22Rv1 (cell line): ENCODE measurements at regions not wholly inside any gene's neighbourhood (a gene's known extent, or its start where the extent isn't known, plus 50 kb on each side); places are given as distances from the start of the nearest gene placed in this dataset.

Experiments used
- ZFX ChIP-seq: fragments of 450-650 bp; IDR thresholded peaks from 2 replicates; pipeline ENCODE4 v1.6.1; 2017; ENCODE audit warnings: antibody characterized with exemption, borderline replicate concordance
- TF ChIP-seq, protein P1 (sequence below): fragments of 450-650 bp; IDR thresholded peaks from 2 replicates; pipeline ENCODE4 v1.5.1; 2017; ENCODE audit warnings: mild to moderate bottlenecking

DNA sequence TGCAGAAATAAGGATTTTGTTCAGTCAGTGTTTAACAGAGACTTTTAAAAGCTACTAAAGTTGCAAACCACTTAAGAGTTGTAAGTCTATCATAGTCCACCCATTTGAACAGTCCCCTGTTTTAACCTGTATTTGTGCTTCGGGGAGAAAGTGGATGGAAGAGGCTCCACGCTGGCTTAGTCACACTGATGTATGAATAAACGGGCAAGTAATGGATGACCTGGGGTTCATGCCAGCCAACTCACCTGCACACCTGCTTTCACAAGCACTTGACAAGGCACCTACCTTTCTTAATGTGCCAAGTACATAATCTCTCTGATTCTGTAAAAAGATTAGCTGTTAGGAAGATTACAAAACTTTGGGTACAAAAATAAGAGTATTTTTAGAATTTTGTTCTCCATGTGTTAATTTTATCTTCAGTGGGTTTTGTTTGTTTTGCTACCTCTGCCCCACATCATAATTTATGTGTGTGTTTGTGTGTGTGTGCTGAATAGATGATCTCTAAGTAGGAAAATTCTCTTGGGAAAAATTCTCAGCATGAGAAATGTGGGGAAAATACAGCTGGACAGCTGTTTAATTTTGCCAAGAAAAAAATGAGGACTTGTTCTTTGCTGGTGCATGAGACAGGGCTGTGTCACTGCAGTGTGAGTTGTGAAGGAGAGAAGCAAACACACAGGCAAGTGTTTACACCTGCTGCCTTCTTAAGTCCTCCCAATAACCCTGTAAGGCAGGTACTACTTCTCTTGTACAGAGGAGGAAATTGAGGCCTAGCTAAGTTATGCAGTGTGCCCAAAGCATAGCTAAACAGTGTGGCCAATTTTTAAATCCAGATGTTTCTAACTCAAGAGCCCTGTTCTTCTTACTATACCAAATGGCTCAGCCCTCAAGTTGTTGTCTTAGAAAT, 181.2 kb upstream of the IL12A start:
- TF ChIP-seq, protein P1, sequence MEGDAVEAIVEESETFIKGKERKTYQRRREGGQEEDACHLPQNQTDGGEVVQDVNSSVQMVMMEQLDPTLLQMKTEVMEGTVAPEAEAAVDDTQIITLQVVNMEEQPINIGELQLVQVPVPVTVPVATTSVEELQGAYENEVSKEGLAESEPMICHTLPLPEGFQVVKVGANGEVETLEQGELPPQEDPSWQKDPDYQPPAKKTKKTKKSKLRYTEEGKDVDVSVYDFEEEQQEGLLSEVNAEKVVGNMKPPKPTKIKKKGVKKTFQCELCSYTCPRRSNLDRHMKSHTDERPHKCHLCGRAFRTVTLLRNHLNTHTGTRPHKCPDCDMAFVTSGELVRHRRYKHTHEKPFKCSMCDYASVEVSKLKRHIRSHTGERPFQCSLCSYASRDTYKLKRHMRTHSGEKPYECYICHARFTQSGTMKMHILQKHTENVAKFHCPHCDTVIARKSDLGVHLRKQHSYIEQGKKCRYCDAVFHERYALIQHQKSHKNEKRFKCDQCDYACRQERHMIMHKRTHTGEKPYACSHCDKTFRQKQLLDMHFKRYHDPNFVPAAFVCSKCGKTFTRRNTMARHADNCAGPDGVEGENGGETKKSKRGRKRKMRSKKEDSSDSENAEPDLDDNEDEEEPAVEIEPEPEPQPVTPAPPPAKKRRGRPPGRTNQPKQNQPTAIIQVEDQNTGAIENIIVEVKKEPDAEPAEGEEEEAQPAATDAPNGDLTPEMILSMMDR = no peak
- TF ChIP-seq ZFX = no peak
